ENCODE measurements at regions not wholly inside any gene's neighbourhood (a gene's known extent, or its start where the extent isn't known, plus 50 kb on each side); places are given as distances from the start of the nearest gene placed in this dataset.

DNA sequence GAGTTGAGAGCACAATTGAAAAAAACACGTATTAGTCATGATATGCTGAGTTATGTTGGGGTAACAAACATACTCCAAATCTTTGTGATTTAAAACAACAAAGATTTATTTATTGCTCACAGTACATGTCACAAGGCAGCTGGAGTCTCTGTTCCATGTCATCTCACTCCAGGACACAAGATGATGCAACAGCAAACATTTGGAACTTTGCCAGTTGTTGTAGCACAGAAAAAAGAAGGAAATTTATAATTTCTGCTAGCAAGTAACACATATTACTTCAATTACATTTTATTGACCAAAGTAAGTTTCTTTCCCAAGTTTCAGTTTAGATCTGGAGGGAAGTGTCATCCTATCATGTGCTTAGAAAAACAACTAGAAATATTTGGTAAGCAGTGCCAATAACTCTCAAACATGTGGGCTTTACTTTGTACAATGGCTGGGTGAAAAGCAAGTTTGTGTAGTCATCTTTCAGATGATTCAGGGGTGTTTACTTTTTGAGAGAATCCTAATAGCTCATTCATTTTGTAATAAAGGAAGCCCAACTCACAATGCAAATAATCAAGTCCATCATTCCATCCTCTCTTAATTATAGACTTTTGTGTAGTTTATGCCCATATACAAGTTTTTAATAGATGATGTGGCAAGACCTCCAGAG is 452.3 kb downstream of the ZIC3 start:
- TF ChIP-seq, protein P1, sequence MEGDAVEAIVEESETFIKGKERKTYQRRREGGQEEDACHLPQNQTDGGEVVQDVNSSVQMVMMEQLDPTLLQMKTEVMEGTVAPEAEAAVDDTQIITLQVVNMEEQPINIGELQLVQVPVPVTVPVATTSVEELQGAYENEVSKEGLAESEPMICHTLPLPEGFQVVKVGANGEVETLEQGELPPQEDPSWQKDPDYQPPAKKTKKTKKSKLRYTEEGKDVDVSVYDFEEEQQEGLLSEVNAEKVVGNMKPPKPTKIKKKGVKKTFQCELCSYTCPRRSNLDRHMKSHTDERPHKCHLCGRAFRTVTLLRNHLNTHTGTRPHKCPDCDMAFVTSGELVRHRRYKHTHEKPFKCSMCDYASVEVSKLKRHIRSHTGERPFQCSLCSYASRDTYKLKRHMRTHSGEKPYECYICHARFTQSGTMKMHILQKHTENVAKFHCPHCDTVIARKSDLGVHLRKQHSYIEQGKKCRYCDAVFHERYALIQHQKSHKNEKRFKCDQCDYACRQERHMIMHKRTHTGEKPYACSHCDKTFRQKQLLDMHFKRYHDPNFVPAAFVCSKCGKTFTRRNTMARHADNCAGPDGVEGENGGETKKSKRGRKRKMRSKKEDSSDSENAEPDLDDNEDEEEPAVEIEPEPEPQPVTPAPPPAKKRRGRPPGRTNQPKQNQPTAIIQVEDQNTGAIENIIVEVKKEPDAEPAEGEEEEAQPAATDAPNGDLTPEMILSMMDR (IDR thresholded peaks at IDR 0.05), result no peak
- TF ChIP-seq ZFX (IDR thresholded peaks at IDR 0.05; ENCODE audit: borderline replicate concordance), result no peak

Data from 22Rv1 (cell line).